Islet precursor cell (in vitro differentiated cells): ENCODE measurements at regions not wholly inside any gene's neighbourhood (a gene's known extent, or its start where the extent isn't known, plus 50 kb on each side); places are given as distances from the start of the nearest gene placed in this dataset.
"Not testable (repeated sequence)": the region's sequence is repeated elsewhere in the genome, so short reads cannot be mapped to it uniquely, and the experiment has no call there.

ENCODE experiments used
- DNase-seq: peaks from one replicate; pipeline ENCODE4 v3.0.0-alpha.2; 2018

- no peak for DNase-seq
These were observed 463.2 kb upstream of the RUNX1 start for GRCh38 chr21:35512346-35512745.

- DNase-seq: no peak
These were observed 462.6 kb upstream of the RUNX1 start for GRCh38 chr21:35511696-35512162.

DNA sequence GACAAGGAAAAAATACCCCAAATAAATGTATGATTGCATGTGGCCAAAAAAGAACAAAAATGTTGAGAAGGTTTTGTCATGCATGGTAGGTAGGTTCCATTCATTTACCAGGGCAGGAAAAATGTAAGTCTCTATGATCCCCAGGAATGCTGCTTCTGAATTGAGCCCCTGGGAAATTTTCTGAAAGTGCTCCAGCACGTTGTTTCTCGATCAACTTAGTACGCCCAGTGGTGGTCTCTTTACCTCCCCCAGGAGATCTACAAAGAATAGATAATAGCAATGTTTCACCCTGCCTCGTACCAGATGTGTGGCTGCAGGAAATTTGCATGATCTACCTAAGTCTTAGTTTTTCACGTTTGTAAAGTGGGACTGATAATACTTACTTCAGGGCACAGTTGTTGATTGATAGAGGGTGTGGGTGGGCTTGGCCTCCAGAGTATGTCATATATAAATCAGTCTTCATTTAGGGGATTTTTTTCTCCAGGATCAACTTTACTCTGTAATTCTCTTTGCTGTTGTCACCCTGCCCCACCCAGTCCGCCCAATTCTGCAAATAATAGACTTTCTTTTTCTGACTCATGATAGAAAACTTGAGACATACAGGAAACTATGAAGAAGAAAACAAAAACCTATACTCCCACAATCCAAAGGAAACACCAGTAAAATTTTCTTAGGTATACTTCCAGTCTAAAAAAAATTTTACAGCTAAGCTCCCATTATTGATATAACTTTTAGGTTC is 462.0 kb upstream of the RUNX1 start:
- no peak for DNase-seq

DNA sequence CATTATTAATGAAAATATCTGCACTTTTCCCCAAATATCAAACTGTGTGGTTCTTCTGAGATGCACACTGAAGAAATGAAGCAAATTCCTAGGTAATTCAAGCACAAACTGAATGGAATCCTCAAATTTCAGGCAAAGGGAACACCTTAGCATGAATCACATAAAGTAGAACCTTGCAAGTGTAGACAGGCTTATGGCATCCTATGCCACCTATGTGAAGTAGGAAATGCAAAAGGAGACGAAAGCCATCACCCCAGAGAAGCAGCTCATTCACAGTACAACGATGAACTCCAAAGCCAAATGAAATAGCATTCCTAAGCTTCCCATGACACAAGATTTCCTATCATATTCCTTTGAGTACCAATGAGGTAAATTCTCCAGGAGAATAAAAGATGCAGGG is 461.2 kb upstream of the RUNX1 start:
- DNase-seq: no peak

GRCh38 chr21:35509001-35509704 is 460.1 kb upstream of the RUNX1 start:
- DNase-seq: no peak

- DNase-seq: peak; percentile 92
These were observed 459.2 kb upstream of the RUNX1 start for GRCh38 chr21:35508139-35508888.

DNA sequence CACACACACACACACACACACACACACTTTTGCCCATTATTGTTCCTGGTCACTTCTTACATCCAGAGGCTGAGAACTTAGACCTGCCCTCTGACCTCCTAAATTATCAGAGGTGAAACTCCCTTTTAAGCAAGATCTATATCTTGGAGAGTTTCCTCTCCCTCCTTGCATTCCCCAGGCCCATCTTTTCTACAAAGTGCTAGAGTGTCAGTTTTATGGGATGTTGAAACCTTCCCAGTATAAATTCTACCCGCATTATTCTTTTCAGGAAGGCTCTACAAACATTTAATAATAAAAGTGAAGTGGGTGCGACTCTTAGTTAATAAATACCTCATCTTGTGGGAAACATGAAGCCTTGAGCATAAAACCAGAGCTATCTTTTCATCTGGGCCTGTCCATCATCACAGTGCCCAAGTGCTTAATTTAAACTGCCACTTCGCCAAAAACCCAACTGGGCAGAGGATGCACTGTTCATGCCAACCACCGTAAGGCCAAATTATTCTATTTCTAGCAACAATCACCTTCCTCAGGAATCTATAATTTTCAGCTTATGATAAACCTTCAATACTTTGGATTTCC is 458.2 kb upstream of the RUNX1 start:
- DNase-seq: no peak

DNA sequence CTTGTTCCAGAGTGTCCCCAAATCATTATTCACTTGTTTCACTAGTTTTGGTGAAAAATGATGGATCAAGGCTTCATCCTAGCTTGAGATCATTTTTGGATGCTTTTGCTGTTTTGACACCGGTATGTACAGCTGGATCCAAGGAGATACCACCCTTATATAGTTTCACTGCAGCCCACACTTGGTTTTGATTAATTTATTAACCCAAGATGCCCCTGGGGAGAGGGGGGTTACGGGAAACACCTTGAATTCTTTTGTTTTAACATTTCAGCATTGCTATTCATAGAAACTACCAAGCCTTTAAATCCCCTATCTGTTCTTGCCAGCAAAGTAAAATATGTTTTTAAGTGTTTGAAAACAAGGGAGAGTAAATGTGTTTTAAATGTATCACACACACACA is 457.7 kb upstream of the RUNX1 start:
- DNase-seq: no peak

GRCh38 chr21:35506352-35506751 is 457.2 kb upstream of the RUNX1 start:
- DNase-seq: no peak

GRCh38 chr21:35504951-35505466 is 455.9 kb upstream of the RUNX1 start:
- DNase-seq: no peak

DNA sequence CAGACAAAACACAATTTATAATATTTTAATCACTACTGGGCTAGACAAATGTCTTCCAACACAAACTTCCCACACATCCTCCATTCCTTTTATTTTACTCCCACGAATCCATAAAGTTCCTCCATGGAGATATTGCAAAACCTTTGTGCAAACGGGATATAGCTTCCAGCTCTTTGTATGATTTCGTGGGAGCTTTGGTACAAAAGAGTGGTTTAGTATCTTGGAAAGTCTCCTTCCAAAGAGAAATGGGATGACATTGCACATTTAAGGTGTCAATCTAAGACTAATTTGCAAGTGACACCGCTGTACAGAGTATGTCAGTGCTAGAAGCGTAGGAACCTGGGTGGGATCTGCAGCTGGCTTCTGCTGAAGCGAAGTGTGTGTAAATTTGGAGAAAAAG is 455.2 kb upstream of the RUNX1 start:
- DNase-seq: no peak

- no peak for DNase-seq
These were observed 454.6 kb upstream of the RUNX1 start for GRCh38 chr21:35503671-35504070.

DNA sequence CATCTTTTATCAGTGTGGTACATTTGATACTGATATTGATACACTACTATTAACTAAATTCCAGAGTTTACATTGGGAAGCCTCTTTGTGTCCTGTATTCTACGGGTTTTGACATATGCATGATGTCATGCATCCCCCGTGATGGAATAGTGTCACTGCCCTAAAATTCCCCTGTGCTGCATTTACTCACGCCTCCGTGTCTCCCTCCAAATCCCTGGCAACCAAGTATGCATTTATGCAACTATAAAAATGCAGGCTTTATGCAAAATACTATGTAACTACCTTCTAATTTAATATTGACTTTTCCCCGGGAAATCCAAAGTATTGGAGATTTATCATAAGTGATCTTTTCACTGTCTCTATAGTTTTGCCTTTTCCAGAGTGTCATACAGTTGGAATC is 453.7 kb upstream of the RUNX1 start:
- no peak for DNase-seq

DNA sequence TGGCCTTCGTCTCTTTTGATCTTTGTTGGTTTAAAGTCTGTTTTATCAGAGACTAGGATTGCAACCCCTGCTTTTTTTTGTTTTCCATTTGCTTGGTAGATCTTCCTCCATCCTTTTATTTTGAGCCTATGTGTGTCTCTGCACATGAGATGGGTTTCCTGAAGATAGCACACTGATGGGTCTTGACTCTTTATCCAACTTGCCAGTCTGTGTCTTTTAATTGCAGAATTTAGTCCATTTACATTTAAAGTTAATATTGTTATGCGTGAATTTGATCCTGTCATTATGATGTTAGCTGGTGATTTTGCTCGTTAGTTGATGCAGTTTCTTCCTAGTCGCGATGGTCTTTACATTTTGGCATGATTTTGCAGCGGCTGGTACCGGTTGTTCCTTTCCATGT is 448.4 kb upstream of the RUNX1 start:
- not testable (repeated sequence) for DNase-seq

GRCh38 chr21:35491920-35492678 is 443.0 kb upstream of the RUNX1 start:
- DNase-seq: no peak

DNA sequence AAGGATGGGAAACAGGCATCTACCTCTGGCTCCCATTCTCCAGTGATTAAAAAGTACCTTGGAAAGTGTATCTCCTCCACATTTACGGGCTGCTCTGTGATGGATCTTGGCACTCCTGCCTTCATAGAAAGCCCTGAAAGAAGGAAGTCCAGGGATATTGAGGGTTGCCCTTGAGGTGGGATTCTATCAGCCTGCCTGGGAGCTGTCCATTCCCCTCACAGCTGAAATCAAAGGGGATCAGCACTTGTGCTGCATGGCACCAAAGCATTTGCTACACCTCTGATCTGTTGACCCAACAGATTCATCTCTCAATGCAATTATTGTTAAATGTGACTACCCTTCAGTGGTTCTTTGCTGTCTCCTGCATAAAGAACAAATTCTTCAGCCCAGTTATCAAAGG is 442.0 kb upstream of the RUNX1 start:
- no peak for DNase-seq

DNA sequence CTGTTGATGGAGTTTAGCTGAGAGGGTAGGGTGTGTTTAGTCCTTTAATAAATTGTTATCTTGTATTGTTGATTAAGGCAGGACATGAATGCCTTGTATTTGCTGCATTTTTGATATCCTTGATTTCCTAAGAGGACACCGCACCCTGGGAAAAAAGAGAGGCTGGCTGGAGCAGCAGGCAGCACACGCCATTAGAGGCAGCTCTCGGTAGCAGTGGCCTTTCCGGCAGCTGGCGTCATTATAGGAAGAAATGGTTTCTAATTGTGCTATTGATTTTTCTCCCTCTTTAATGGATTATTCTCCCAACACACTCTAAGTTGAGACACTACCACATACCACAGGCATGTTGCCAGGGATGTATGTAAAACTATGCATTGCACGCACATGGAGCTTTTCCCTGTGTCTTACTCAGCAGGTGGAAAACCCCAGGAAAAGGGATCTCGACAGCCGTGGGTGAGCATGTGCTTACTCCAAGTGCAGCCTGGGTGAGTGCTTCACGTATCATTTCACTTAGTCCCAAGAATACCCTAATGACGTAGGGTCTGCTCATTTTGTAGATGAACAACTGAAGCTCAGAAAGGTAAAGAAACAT is 440.4 kb upstream of the RUNX1 start:
- no peak for DNase-seq

DNA sequence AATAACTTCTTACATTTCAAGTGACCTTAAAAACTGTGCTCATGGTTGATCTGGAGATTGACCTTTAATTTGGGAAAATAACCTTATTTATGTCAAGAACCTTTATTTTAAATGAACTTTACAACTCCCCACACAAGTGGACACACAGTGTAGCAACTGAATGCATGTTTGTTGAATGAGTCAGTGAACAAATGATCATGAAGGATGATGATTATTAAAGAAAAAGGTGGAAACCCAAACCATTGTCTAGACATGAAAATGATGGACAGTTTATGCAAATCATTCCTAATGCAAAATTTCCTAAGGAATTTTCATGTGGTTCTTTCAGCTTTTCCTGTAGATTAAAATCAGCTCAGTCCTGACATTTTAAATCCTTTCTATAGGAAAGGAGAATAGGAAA is 439.8 kb upstream of the RUNX1 start:
- DNase-seq: no peak

DNA sequence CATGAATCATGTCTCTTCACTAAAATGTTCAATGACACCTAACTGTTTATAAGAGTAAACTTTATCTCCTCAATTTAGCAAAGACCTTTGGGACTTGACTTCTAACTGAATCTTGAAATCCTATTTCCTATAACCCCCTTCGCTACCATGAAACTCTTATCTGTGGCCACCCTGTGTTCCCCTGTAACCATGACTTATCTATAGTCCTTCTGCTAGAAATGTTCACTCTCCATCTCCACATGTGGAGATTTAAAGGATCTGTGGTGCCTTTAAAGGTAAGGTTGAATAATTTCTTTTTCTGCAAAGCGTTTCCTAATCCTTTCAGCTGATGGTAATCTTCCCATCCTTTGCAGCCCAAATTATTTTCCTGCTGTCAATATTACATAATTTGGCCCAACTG is 436.3 kb upstream of the RUNX1 start:
- no peak for DNase-seq

GRCh38 chr21:35484851-35485250 is 435.7 kb upstream of the RUNX1 start:
- no peak for DNase-seq

- no peak for DNase-seq
These were observed 434.9 kb upstream of the RUNX1 start for GRCh38 chr21:35484032-35484431.
